Nephron (organoid): ENCODE measurements at regions not wholly inside any gene's neighbourhood (a gene's known extent, or its start where the extent isn't known, plus 50 kb on each side); places are given as distances from the start of the nearest gene placed in this dataset.

ENCODE experiments used
- H3K27ac Mint-ChIP-seq, 3 experiments: 2 replicates each; pipeline ENCODE4 v1.8.0; 2020; ENCODE audit warnings: mixed read lengths in 3 of 3, mild to moderate bottlenecking in 2 of 3, moderate library complexity in 1 of 3
- H3K27me3 Mint-ChIP-seq: 2 replicates; pipeline ENCODE4 v1.8.0; 2021; ENCODE audit warnings: low read depth, mild to moderate bottlenecking, moderate library complexity, mixed read lengths
- H3K36me3 Mint-ChIP-seq: 2 replicates; pipeline ENCODE4 v1.8.0; 2020; ENCODE audit warnings: low read depth, mixed read lengths
- H3K4me1 Mint-ChIP-seq: 2 replicates; pipeline ENCODE4 v1.8.0; 2020; ENCODE audit warnings: mixed read lengths
- H3K4me3 Mint-ChIP-seq, 3 experiments: 2 replicates each; pipeline ENCODE4 v1.8.0; 2020; ENCODE audit warnings: mild to moderate bottlenecking in 3 of 3, mixed read lengths in 3 of 3, moderate library complexity in 2 of 3
- H3K9me3 Mint-ChIP-seq: 2 replicates; pipeline ENCODE4 v1.8.0; 2020; ENCODE audit warnings: mixed read lengths
- CTCF ChIP-seq, 3 experiments: fragments of 200-600 bp; sonication (generic); IDR thresholded peaks; one replicate each; pipeline ENCODE4 v1.5.0; 2021; ENCODE audit warnings: antibody characterized with exemption in 3 of 3; ENCODE audit not compliant: unreplicated experiment in 3 of 3

- no peak for TF ChIP-seq CTCF (IDR thresholded peaks at IDR 0.05; ENCODE audit: unreplicated experiment in 3 of 3)
- H3K27ac Mint-ChIP-seq, result no peak overlapping the region
- H3K9me3 Mint-ChIP-seq, result peaks cover 19% of the 10 kb centered on the region
- peaks cover 4% of the 10 kb centered on the region for H3K36me3 Mint-ChIP-seq
- H3K4me3 Mint-ChIP-seq, result no peak overlapping the region
- peaks cover 20% of the 10 kb centered on the region for H3K27me3 Mint-ChIP-seq
- no peaks in the 10 kb centered on the region for H3K4me1 Mint-ChIP-seq
Observed at GRCh38 chr9:134252084-134252830, 74.0 kb upstream of the RXRA start.

- Mint-ChIP-seq H3K27me3 (peaks cover 20% of the 10 kb centered on the region), H3K27ac (no peak overlapping the region), H3K36me3 (no peaks in the 10 kb centered on the region), H3K9me3 (peaks cover 9% of the 10 kb centered on the region), H3K4me3 (no peak overlapping the region), H3K4me1 (no peaks in the 10 kb centered on the region)
- TF ChIP-seq CTCF (IDR thresholded peaks at IDR 0.05; ENCODE audit: unreplicated experiment in 3 of 3), result no peak
Observed at GRCh38 chr9:134253606-134254205, 72.5 kb upstream of the RXRA start.

- TF ChIP-seq CTCF (IDR thresholded peaks at IDR 0.05; ENCODE audit: unreplicated experiment in 3 of 3), result no peak
- Mint-ChIP-seq H3K9me3 (no peaks in the 10 kb centered on the region), H3K27me3 (peaks cover 24% of the 10 kb centered on the region), H3K4me1 (no peaks in the 10 kb centered on the region), H3K36me3 (no peaks in the 10 kb centered on the region), H3K27ac (no peak overlapping the region), H3K4me3 (no peak overlapping the region)
Observed at GRCh38 chr9:134258332-134258731, 67.9 kb upstream of the RXRA start.

- H3K4me3 Mint-ChIP-seq, result no peak overlapping the region
- peaks cover 6% of the 10 kb centered on the region for H3K4me1 Mint-ChIP-seq
- H3K27ac Mint-ChIP-seq, result no peak overlapping the region
- no peaks in the 10 kb centered on the region for H3K9me3 Mint-ChIP-seq
- no peak for TF ChIP-seq CTCF (IDR thresholded peaks at IDR 0.05; ENCODE audit: unreplicated experiment in 3 of 3)
- H3K27me3 Mint-ChIP-seq, result peaks cover 25% of the 10 kb centered on the region
- no peaks in the 10 kb centered on the region for H3K36me3 Mint-ChIP-seq
Observed at GRCh38 chr9:134258828-134259546, 67.3 kb upstream of the RXRA start.

GRCh38 chr9:134259708-134260107 lies 66.5 kb upstream of the RXRA start:
- TF ChIP-seq CTCF (IDR thresholded peaks at IDR 0.05; ENCODE audit: unreplicated experiment in 3 of 3), result no peak
- Mint-ChIP-seq H3K9me3 (no peaks in the 10 kb centered on the region), H3K27me3 (peaks cover 22% of the 10 kb centered on the region), H3K4me3 (no peak overlapping the region), H3K36me3 (no peaks in the 10 kb centered on the region), H3K27ac (no peak overlapping the region), H3K4me1 (peaks cover 6% of the 10 kb centered on the region)
